Sigmoid colon (tissue), 4 donors: ENCODE measurements at regions not wholly inside any gene's neighbourhood (a gene's known extent, or its start where the extent isn't known, plus 50 kb on each side); places are given as distances from the start of the nearest gene placed in this dataset.

Source experiments
- EP300 ChIP-seq, 4 donors: sonication (generic); formaldehyde crosslinking; IDR thresholded peaks; one replicate each; pipeline ENCODE4 v1.6.1; 2017; ENCODE audit warnings: antibody characterized with exemption in 4 of 4
- POLR2A ChIP-seq, 2 donors: fragments of 450-650 bp; IDR thresholded peaks; one replicate each; pipeline ENCODE4 v1.6.1; 2016; ENCODE audit warnings: antibody characterized with exemption in 2 of 2, mild to moderate bottlenecking in 2 of 2, moderate library complexity in 2 of 2
- POLR2AphosphoS5 ChIP-seq, 4 donors: sonication (generic); formaldehyde crosslinking; IDR thresholded peaks; one replicate each; pipeline ENCODE4 v1.6.1; 2017; ENCODE audit warnings: antibody characterized with exemption in 4 of 4
- TF ChIP-seq, protein P1 (sequence below), 4 experiments: fragments of 450-650 bp in 3 of 4; fragments of 200-600 bp in 1 of 4; IDR thresholded peaks; one replicate each; pipeline ENCODE4 v1.5.1; 2016 to 2019; ENCODE audit warnings: antibody characterized with exemption in 4 of 4, mild to moderate bottlenecking in 3 of 4, moderate library complexity in 2 of 4

DNA sequence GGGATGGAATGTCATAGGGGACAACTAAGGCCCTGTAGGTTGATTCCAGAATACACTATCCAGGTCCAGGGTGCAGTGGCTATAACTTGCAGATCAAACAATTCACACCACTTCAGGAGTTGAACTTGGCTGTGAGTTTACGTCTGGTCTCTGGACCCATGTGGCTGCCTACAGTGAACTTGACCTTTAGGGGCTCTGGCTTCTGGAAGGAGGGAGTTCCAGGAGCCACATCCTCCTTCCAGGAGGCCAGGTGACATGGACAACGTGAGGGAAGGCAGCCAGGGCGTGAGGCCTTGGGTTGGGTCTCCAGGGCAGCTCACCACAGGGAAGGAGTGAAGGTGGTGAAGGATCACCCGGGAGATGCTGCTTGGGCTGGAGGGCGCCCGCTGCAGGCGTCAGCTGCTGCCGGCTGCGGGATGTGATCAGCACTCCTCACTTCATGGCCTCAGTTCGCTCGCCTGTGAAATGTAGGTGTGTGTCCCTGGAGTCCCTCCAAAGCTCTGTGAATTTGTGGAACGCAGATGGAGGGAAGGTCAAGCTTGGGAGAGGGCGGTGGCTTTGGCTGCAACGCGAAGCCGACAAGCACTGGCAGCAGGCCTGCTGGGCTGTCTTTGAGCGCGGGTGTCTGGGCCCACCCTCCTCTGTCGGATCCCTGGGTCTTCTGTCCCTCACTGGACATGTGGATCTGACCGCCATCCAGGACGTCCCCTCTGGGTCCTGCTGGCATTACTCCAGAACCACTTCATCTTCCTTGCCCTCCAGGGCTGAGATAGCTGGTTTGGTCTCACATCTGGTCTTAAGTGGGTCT lies 146.5 kb downstream of the GLI2 start:
- TF ChIP-seq, protein P1, sequence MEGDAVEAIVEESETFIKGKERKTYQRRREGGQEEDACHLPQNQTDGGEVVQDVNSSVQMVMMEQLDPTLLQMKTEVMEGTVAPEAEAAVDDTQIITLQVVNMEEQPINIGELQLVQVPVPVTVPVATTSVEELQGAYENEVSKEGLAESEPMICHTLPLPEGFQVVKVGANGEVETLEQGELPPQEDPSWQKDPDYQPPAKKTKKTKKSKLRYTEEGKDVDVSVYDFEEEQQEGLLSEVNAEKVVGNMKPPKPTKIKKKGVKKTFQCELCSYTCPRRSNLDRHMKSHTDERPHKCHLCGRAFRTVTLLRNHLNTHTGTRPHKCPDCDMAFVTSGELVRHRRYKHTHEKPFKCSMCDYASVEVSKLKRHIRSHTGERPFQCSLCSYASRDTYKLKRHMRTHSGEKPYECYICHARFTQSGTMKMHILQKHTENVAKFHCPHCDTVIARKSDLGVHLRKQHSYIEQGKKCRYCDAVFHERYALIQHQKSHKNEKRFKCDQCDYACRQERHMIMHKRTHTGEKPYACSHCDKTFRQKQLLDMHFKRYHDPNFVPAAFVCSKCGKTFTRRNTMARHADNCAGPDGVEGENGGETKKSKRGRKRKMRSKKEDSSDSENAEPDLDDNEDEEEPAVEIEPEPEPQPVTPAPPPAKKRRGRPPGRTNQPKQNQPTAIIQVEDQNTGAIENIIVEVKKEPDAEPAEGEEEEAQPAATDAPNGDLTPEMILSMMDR (IDR thresholded peaks at IDR 0.05): no peak
- TF ChIP-seq EP300 (IDR thresholded peaks at IDR 0.05): no peak
- no peak for TF ChIP-seq POLR2A (IDR thresholded peaks at IDR 0.05)
- no peak for TF ChIP-seq POLR2AphosphoS5 (IDR thresholded peaks at IDR 0.05)
